Natural killer cell treated with Interleukin-12 subunit alpha and Interleukin-12 subunit beta and Interleukin-15 and Interleukin-18, amount 100 ng/mL, for 72 hours (primary cell): ENCODE measurements at regions not wholly inside any gene's neighbourhood (a gene's known extent, or its start where the extent isn't known, plus 50 kb on each side); places are given as distances from the start of the nearest gene placed in this dataset.
"Not testable (repeated sequence)": the region's sequence is repeated elsewhere in the genome, so short reads cannot be mapped to it uniquely, and the experiment has no call there.

ENCODE experiments used
- ATAC-seq, 2 donors: fragments of 150-1000 bp; cut with Tn5 transposase in 1 of 2; sonication (Bioruptor Pico), chemical (Tn5 transposase) in 1 of 2; 2 replicates each; pipeline ENCODE4 v1.10.0; 2021
- DNase-seq: peaks from one replicate; pipeline ENCODE4 v3.0.0; 2022; ENCODE audit warnings: low spot score
- H3K27ac Mint-ChIP-seq, 2 donors: 1 replicate in 1 of 2; 2 replicates in 1 of 2; pipeline ENCODE4 v1.8.0; 2022; ENCODE audit warnings: mixed read lengths in 2 of 2, mild to moderate bottlenecking in 1 of 2, moderate library complexity in 1 of 2
- H3K27me3 Mint-ChIP-seq, 2 donors: 1 replicate in 1 of 2; 2 replicates in 1 of 2; pipeline ENCODE4 v1.8.0; 2022; ENCODE audit warnings: mixed read lengths in 2 of 2
- H3K36me3 Mint-ChIP-seq: one replicate; pipeline ENCODE4 v1.8.0; 2022; ENCODE audit warnings: mixed read lengths
- H3K4me1 Mint-ChIP-seq, 2 donors: 1 replicate in 1 of 2; 2 replicates in 1 of 2; pipeline ENCODE4 v1.8.0; 2022; ENCODE audit warnings: low read depth in 2 of 2, mixed read lengths in 2 of 2, mild to moderate bottlenecking in 1 of 2
- H3K4me3 Mint-ChIP-seq: one replicate; pipeline ENCODE4 v1.8.0; 2022; ENCODE audit warnings: mixed read lengths
- H3K9me3 Mint-ChIP-seq: 2 replicates; pipeline ENCODE4 v1.8.0; 2022; ENCODE audit warnings: mixed read lengths

DNA sequence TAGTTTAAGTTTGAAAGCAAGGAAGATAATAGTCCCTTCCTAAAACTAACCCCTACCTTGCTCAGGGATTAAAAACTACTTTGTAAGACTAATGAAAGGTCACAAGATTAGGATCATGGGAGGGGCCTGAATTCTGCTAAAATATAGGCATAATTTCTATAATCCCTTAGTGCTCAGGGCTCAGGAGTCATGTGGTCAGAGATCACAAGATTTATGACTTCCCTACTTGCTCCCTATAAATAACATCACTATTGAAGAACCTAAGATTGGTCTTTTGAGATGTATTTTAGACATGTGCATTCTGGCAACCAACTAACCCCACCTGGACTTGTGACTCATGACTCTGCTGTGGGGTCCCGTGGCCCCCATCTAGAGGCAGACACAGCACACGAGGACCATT is 81.1 kb downstream of the STMND1 start:
- H3K4me3 Mint-ChIP-seq: no peak overlapping the region

GRCh38 chr6:17186925-17187324 is 85.1 kb downstream of the STMND1 start:
- no peaks in the 10 kb centered on the region for H3K9me3 Mint-ChIP-seq
- no peaks in the 10 kb centered on the region for H3K36me3 Mint-ChIP-seq
- H3K27ac Mint-ChIP-seq: no peak overlapping the region
- no peaks in the 10 kb centered on the region for H3K4me1 Mint-ChIP-seq
- ATAC-seq (no peak), DNase-seq (no peak)
- H3K27me3 Mint-ChIP-seq: peaks cover 16 to 58% of the 10 kb centered on the region in 2 donors
- H3K4me3 Mint-ChIP-seq: no peak overlapping the region

More for the DNA sequence above, 81.1 kb downstream of the STMND1 start:
- no peaks in the 10 kb centered on the region for H3K4me1 Mint-ChIP-seq
- H3K27ac Mint-ChIP-seq: no peak overlapping the region
- no peaks in the 10 kb centered on the region for H3K9me3 Mint-ChIP-seq
- peaks cover 6 to 45% of the 10 kb centered on the region in 2 donors for H3K27me3 Mint-ChIP-seq
- DNase-seq (no peak), ATAC-seq (no peak)
- H3K36me3 Mint-ChIP-seq: no peaks in the 10 kb centered on the region

DNA sequence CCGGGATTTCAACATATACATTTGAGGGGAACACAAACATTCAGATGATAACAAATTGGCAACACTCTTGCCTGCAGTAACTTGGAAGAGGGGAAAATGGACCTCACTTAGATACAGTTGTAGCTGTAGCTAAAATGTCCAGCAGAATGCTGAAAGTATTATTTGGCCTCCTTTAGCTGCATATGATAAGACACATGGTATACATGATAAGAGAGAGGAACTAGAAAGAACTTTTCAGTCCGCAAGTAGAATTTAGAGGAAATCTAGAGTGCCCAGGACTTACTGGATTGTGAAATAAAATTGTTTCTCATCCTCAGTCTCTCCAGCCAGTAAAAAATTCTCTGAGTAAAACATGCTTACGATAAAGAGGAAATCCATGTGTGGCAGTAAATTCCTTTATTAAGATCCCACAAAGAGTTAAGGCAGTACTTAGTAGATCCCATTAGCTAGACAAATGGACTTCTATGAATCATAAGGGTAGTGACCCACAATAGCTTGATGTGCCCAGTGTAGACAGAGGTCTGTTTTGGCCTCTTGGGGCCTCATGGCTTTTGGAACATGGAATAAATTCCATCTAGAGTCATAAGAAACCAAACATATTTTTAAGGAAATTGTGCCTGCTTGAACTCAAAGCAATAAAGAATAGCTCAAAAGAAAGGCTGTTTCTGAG is 87.9 kb upstream of the RBM24 start:
- Mint-ChIP-seq H3K4me1 (no peaks in the 10 kb centered on the region), H3K36me3 (no peaks in the 10 kb centered on the region), H3K27ac (no peak overlapping the region), H3K9me3 (no peaks in the 10 kb centered on the region), H3K27me3 (peaks cover 13 to 34% of the 10 kb centered on the region in 2 donors), H3K4me3 (no peak overlapping the region)
- DNase-seq: no peak
- ATAC-seq: no peak

DNA sequence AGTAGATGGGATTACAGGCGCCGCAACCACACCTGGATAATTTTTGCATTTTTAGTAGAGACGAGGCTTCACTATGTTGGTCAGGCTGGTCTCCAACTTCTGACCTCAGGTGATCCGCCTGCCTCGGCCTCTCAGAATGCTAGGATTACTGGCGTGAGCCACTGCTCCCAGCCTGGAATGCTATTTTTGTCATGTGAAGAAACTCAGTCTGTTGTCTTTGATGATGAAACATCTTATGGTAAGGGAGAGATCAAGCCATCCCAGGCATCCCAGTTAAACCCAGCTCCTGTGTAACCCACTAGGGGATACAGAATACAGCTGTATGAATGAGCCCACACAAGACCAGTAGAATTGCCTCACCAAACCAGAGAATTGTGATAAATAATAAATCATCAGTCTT is 83.6 kb upstream of the RBM24 start:
- H3K4me1 Mint-ChIP-seq: no peaks in the 10 kb centered on the region
- no peak for ATAC-seq
- H3K4me3 Mint-ChIP-seq: no peak overlapping the region
- H3K27ac Mint-ChIP-seq: no peak overlapping the region
- no peak for DNase-seq
- no peaks in the 10 kb centered on the region for H3K9me3 Mint-ChIP-seq
- peaks cover 5 to 9% of the 10 kb centered on the region in 2 donors for H3K27me3 Mint-ChIP-seq
- H3K36me3 Mint-ChIP-seq: no peaks in the 10 kb centered on the region

DNA sequence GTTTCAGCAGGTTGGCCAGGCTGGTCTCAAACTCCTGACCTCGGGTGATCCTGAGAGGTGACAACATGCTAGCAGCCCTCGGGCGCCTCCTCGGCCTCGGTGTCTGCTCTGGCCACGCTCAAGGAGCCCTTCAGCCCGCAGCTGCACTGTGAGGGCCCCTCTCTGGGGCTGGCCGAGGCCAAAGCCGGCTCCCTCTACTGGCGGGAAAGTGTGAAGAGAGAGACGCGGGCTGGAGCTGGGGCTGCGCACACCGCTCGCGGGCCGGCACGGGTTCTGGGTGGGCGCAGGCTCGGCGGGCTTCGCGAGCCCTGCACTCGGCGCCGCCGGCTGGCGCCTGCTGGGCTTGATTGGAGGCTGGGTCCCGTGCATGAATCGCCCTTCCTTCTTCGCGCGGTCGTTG is 80.8 kb upstream of the RBM24 start:
- ATAC-seq (no peak), DNase-seq (no peak)
- Mint-ChIP-seq H3K27me3 (peaks cover 8 to 12% of the 10 kb centered on the region in 2 donors), H3K36me3 (no peaks in the 10 kb centered on the region), H3K4me1 (no peaks in the 10 kb centered on the region), H3K9me3 (no peaks in the 10 kb centered on the region), H3K27ac (no peak overlapping the region), H3K4me3 (no peak overlapping the region)

- no peak overlapping the region for H3K27ac Mint-ChIP-seq
These were observed 78.6 kb upstream of the RBM24 start for GRCh38 chr6:17202526-17202925.

GRCh38 chr6:17204533-17204932 is 76.6 kb upstream of the RBM24 start:
- no peak for ATAC-seq
- H3K4me3 Mint-ChIP-seq: no peak overlapping the region
- no peaks in the 10 kb centered on the region for H3K9me3 Mint-ChIP-seq
- no peaks in the 10 kb centered on the region for H3K36me3 Mint-ChIP-seq
- H3K27me3 Mint-ChIP-seq: peaks cover 6 to 12% of the 10 kb centered on the region in 2 donors
- H3K27ac Mint-ChIP-seq: no peak overlapping the region
- no peak for DNase-seq
- no peaks in the 10 kb centered on the region for H3K4me1 Mint-ChIP-seq

More at GRCh38 chr6:17202526-17202925, 78.6 kb upstream of the RBM24 start:
- Mint-ChIP-seq H3K4me1 (no peaks in the 10 kb centered on the region), H3K36me3 (no peaks in the 10 kb centered on the region), H3K9me3 (no peaks in the 10 kb centered on the region), H3K4me3 (no peak overlapping the region), H3K27me3 (peaks cover 8 to 12% of the 10 kb centered on the region in 2 donors)
- ATAC-seq (no peak), DNase-seq (no peak)

GRCh38 chr6:17206566-17207072 is 74.5 kb upstream of the RBM24 start:
- Mint-ChIP-seq H3K9me3 (no peaks in the 10 kb centered on the region), H3K4me1 (no peaks in the 10 kb centered on the region), H3K27ac (no peak overlapping the region), H3K4me3 (no peak overlapping the region), H3K27me3 (peaks cover 8 to 12% of the 10 kb centered on the region in 2 donors), H3K36me3 (no peaks in the 10 kb centered on the region)
- ATAC-seq (no peak), DNase-seq (no peak)

DNA sequence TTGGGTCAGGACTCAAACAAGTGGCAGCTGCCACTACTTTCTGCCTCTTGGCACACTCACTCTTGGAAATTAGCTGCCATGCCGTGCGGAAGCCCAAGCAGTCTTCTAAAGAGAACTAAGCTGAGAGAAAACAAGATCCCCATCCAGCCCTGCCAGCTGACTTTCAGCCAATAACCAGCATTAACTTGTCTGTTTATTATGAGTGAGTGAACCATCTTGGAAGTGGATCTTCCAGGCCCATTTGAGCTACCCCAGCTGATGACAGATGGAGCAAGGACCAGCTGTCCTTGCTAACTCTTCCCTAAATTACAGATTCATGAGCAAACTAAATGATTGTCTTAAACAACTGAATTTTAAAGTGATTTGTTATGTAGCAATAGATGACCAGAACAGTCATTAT is 73.9 kb upstream of the RBM24 start:
- no peak overlapping the region for H3K4me3 Mint-ChIP-seq

DNA sequence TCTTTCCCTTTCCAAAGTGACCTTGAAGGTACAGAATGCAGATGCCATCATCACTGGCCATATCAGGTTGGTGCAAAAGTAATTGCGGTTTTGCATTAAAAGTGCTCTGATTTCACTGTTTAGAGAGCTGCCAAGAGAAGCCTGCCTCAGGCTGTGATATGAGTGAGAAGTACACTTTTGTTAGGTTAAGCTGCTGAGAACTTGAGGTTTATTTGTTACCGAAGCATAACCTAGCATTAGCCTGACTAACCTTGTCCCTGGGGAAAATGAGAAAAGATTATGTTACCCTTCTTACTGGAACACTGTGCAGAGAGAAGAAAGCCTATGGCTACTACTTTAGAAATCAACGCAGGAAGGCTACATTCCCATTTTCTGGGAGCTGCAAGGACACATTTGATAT is 70.5 kb upstream of the RBM24 start:
- H3K4me3 Mint-ChIP-seq: no peak overlapping the region
- no peak for DNase-seq
- no peak for ATAC-seq
- H3K27me3 Mint-ChIP-seq: peaks cover 0 to 2% of the 10 kb centered on the region in 2 donors
- H3K4me1 Mint-ChIP-seq: no peaks in the 10 kb centered on the region
- H3K9me3 Mint-ChIP-seq: no peaks in the 10 kb centered on the region
- no peaks in the 10 kb centered on the region for H3K36me3 Mint-ChIP-seq
- H3K27ac Mint-ChIP-seq: no peak overlapping the region

More for the DNA sequence above, 73.9 kb upstream of the RBM24 start:
- Mint-ChIP-seq H3K27me3 (peaks cover 8 to 12% of the 10 kb centered on the region in 2 donors), H3K36me3 (no peaks in the 10 kb centered on the region), H3K4me1 (no peaks in the 10 kb centered on the region), H3K9me3 (no peaks in the 10 kb centered on the region), H3K27ac (no peak overlapping the region)
- DNase-seq (no peak), ATAC-seq (no peak)

GRCh38 chr6:17211101-17211500 is 70.1 kb upstream of the RBM24 start:
- H3K27me3 Mint-ChIP-seq: peaks cover under 1 to 2% of the 10 kb centered on the region in 2 donors

GRCh38 chr6:17212546-17213371 is 68.4 kb upstream of the RBM24 start:
- H3K9me3 Mint-ChIP-seq: no peaks in the 10 kb centered on the region
- no peak overlapping the region for H3K27ac Mint-ChIP-seq
- no peak for DNase-seq
- H3K27me3 Mint-ChIP-seq: peaks cover 2 to 6% of the 10 kb centered on the region in 2 donors
- H3K36me3 Mint-ChIP-seq: no peaks in the 10 kb centered on the region
- no peak for ATAC-seq
- H3K4me1 Mint-ChIP-seq: no peaks in the 10 kb centered on the region
- no peak overlapping the region for H3K4me3 Mint-ChIP-seq

More at GRCh38 chr6:17211101-17211500, 70.1 kb upstream of the RBM24 start:
- DNase-seq: no peak
- no peak for ATAC-seq
- Mint-ChIP-seq H3K4me1 (no peaks in the 10 kb centered on the region), H3K4me3 (no peak overlapping the region), H3K9me3 (no peaks in the 10 kb centered on the region), H3K27ac (no peak overlapping the region), H3K36me3 (no peaks in the 10 kb centered on the region)

DNA sequence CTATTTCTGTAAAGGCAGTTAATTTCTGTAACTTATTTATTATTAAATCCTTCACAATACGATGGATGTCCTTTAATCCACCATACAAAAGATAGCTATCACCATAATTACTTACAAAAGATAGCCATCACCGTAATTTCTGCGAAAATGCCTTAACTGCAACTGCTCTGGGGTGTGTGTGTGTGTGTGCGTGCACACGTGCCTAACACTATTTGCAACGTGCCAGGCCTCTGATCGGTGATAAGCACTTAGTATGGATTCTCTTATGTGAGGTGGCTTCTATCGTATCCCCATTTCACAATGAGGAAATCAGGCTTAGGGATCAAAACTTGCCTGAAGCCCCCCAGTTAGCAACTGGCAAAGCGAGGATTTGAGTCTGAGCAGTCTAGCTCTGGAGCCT is 67.1 kb upstream of the RBM24 start:
- H3K27me3 Mint-ChIP-seq: peaks cover 6 to 7% of the 10 kb centered on the region in 2 donors
- H3K27ac Mint-ChIP-seq: no peak overlapping the region
- H3K4me3 Mint-ChIP-seq: no peak overlapping the region
- no peaks in the 10 kb centered on the region for H3K4me1 Mint-ChIP-seq
- no peaks in the 10 kb centered on the region for H3K36me3 Mint-ChIP-seq
- no peak for ATAC-seq
- DNase-seq: no peak
- H3K9me3 Mint-ChIP-seq: no peaks in the 10 kb centered on the region

DNA sequence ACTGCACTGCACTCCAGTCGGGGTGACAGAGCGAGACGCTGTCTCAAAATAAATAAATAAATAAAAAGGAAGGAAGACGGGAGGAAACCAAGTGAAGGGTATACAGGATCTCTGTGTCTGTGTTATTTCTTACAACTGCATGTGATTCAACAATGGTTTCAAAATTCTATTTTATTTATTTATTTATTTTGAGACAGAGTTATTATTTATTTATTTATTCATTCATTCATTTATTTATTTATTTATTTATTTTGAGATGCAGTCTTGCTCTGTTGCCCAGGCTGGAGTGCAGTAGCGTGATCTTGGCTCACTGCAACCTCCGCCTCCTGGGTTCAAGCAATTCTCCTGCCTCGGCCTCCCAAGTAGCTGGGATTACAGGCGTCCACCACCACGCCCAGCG is 64.2 kb upstream of the RBM24 start:
- not testable (repeated sequence) for ATAC-seq, H3K27ac Mint-ChIP-seq, H3K4me3 Mint-ChIP-seq, H3K4me1 Mint-ChIP-seq, H3K9me3 Mint-ChIP-seq, DNase-seq, H3K36me3 Mint-ChIP-seq
- peaks cover 11 to 15% of the 10 kb centered on the region in 2 donors for H3K27me3 Mint-ChIP-seq
